SK-N-SH (cell line): ENCODE measurements at regions not wholly inside any gene's neighbourhood (a gene's known extent, or its start where the extent isn't known, plus 50 kb on each side); places are given as distances from the start of the nearest gene placed in this dataset.

ENCODE experiments used
- CTCF ChIA-PET: fragments of 300-600, 350-600 bp; formaldehyde crosslinking; extraction: SDS; loops from one replicate; lab custom pipeline; 2021; lab: Yijun Ruan, JAX
- POLR2A ChIA-PET: fragments of 350-600 bp; sonication (Branson Sonifier 250); formaldehyde crosslinking; extraction: SDS; loops from one replicate; lab custom pipeline; 2020; ENCODE audit warnings: antibody characterized with exemption, inconsistent platforms; lab: Yijun Ruan, JAX
- DNase-seq: peaks from one replicate; pipeline ENCODE4 v3.0.0; 2012
- H2AFZ ChIP-seq: fragments of 200-600 bp; sonication (generic); 2 replicates; pipeline ENCODE4 v1.8.1; 2016; ENCODE audit warnings: antibody characterized with exemption, mild to moderate bottlenecking, low read depth
- H3F3A ChIP-seq: fragments of 200-600 bp; sonication (generic); replicated peaks from 2 replicates; pipeline ENCODE3; 2016; ENCODE audit warnings: antibody characterized with exemption, mild to moderate bottlenecking; ENCODE audit not compliant: insufficient read depth
- H3K27ac ChIP-seq, 2 experiments: fragments of 200-500 bp in 1 of 2; fragments of 200-600 bp in 1 of 2; sonication (Bioruptor generic) in 1 of 2; sonication (generic), shearing (Covaris generic) in 1 of 2; 2 replicates each; pipeline versions ENCODE4 v1.5.1 to v1.6.1; 2014 to 2016; ENCODE audit warnings: low read depth in 2 of 2, inconsistent platforms in 1 of 2, low read length in 1 of 2, mild to moderate bottlenecking in 1 of 2, mixed read lengths in 1 of 2
- H3K27me3 ChIP-seq: fragments of 200-600 bp; sonication (generic), shearing (Covaris generic); 2 replicates; pipeline ENCODE4 v1.6.1; 2016; ENCODE audit warnings: mixed run types; ENCODE audit not compliant: insufficient read depth
- H3K36me3 ChIP-seq, 2 experiments: fragments of 200-500 bp in 1 of 2; fragments of 200-600 bp in 1 of 2; sonication (Bioruptor generic) in 1 of 2; sonication (generic) in 1 of 2; replicated peaks in 1 of 2; 2 replicates each; pipeline versions ENCODE3 to v1.5.1; 2014 to 2016; ENCODE audit warnings: low read length in 1 of 2, mild to moderate bottlenecking in 1 of 2; ENCODE audit not compliant: insufficient read depth in 2 of 2, control insufficient read depth in 1 of 2
- H3K4me1 ChIP-seq, 2 experiments: fragments of 200-500 bp in 1 of 2; fragments of 200-600 bp in 1 of 2; sonication (Bioruptor generic) in 1 of 2; sonication (generic), shearing (Covaris generic) in 1 of 2; 2 replicates each; pipeline versions ENCODE4 v1.5.1 to v1.6.1; 2014 to 2016; ENCODE audit warnings: low read depth in 1 of 2, low read length in 1 of 2, mixed run types in 1 of 2; ENCODE audit not compliant: insufficient read depth in 2 of 2, control insufficient read depth in 1 of 2
- H3K4me2 ChIP-seq: fragments of 200-600 bp; sonication (generic), shearing (Covaris generic); 2 replicates; pipeline ENCODE4 v1.6.1; 2017; ENCODE audit warnings: mixed run types
- H3K4me3 ChIP-seq, 2 experiments: fragments of 200-500 bp in 1 of 2; fragments of 200-600 bp in 1 of 2; sonication (Bioruptor generic) in 1 of 2; sonication (generic), shearing (Covaris generic) in 1 of 2; 2 replicates each; pipeline versions ENCODE4 v1.5.1 to v1.8.1; 2014 to 2016; ENCODE audit warnings: low read depth in 2 of 2, inconsistent platforms in 1 of 2, low read length in 1 of 2, mild to moderate bottlenecking in 1 of 2, mixed read lengths in 1 of 2, moderate library complexity in 1 of 2
- H3K79me2 ChIP-seq: fragments of 200-600 bp; sonication (generic); 2 replicates; pipeline ENCODE4 v1.8.1; 2017; ENCODE audit warnings: mild to moderate bottlenecking; ENCODE audit not compliant: insufficient read depth
- H3K9ac ChIP-seq: fragments of 200-600 bp; sonication (generic); 2 replicates; pipeline ENCODE4 v1.6.1; 2017; ENCODE audit warnings: mixed run types
- H3K9me2 ChIP-seq: fragments of 200-600 bp; sonication (generic); 2 replicates; pipeline ENCODE4 v1.6.1; 2017; ENCODE audit warnings: mixed run types
- H3K9me3 ChIP-seq: fragments of 200-600 bp; sonication (generic); 2 replicates; pipeline ENCODE4 v1.6.1; 2017; ENCODE audit warnings: mixed run types, mild to moderate bottlenecking, moderate library complexity
- H4K20me1 ChIP-seq: fragments of 200-600 bp; sonication (generic); 2 replicates; pipeline ENCODE4 v1.6.1; 2017; ENCODE audit warnings: mild to moderate bottlenecking, mixed run types; ENCODE audit not compliant: insufficient read depth
- CHD2 ChIP-seq: fragments of 150-350 bp; IDR thresholded peaks from 2 replicates; pipeline ENCODE4 v1.6.1; 2018; ENCODE audit warnings: low read length; ENCODE audit not compliant: partially characterized antibody
- CTCF ChIP-seq: fragments of 200-600 bp; sonication (generic); IDR thresholded peaks from 2 replicates; pipeline ENCODE4 v1.6.1; 2017; ENCODE audit warnings: antibody characterized with exemption, mild to moderate bottlenecking, moderate library complexity
- ELF1 ChIP-seq: IDR thresholded peaks from 2 replicates; pipeline ENCODE4 v1.4.0; 2012
- EZH2phosphoT487 ChIP-seq: fragments of 200-600 bp; sonication (generic); IDR thresholded peaks from 2 replicates; pipeline ENCODE4 v1.6.1; 2017; ENCODE audit warnings: low read depth, mixed run types, mild to moderate bottlenecking, antibody characterized with exemption, moderate library complexity, borderline replicate concordance
- FOSL2 ChIP-seq: IDR thresholded peaks from 2 replicates; pipeline ENCODE4 v1.4.0; 2012; ENCODE audit warnings: low read depth, mild to moderate bottlenecking, moderate library complexity, borderline replicate concordance
- JUND ChIP-seq: IDR thresholded peaks from 2 replicates; pipeline ENCODE4 v1.4.0; 2012
- NFIC ChIP-seq: IDR thresholded peaks from 2 replicates; pipeline ENCODE4 v1.4.0; 2012; ENCODE audit warnings: borderline replicate concordance
- NRF1 ChIP-seq: IDR thresholded peaks from 2 replicates; pipeline ENCODE4 v1.6.1; 2012; ENCODE audit warnings: low read depth, mild to moderate bottlenecking, low read length
- POLR2AphosphoS5 ChIP-seq: IDR thresholded peaks from 2 replicates; pipeline ENCODE4 v1.6.1; 2012; ENCODE audit warnings: low read depth, low read length
- RFX5 ChIP-seq: IDR thresholded peaks from 2 replicates; pipeline ENCODE4 v1.6.1; 2012; ENCODE audit warnings: mild to moderate bottlenecking, improper control_type of control experiment, low read length
- RXRA ChIP-seq: IDR thresholded peaks from 2 replicates; pipeline ENCODE4 v1.4.0; 2012; ENCODE audit warnings: low read depth, mild to moderate bottlenecking, borderline replicate concordance
- SIN3A ChIP-seq: IDR thresholded peaks from 2 replicates; pipeline ENCODE4 v1.6.1; 2012; ENCODE audit warnings: low read depth, mild to moderate bottlenecking, low read length, moderate library complexity, borderline replicate concordance
- TCF12 ChIP-seq: IDR thresholded peaks from 2 replicates; pipeline ENCODE4 v1.4.0; 2012
- TEAD4 ChIP-seq: IDR thresholded peaks from 2 replicates; pipeline ENCODE4 v1.4.0; 2012; ENCODE audit warnings: mild to moderate bottlenecking, borderline replicate concordance; ENCODE audit not compliant: insufficient read depth
- USF1 ChIP-seq: IDR thresholded peaks from 2 replicates; pipeline ENCODE4 v1.4.0; 2012; ENCODE audit warnings: low read depth, borderline replicate concordance
- ZBTB33 ChIP-seq: IDR thresholded peaks from 2 replicates; pipeline ENCODE4 v1.4.0; 2012; ENCODE audit warnings: low read depth, borderline replicate concordance
- WGBS: methylation state at CpG from one replicate; pipeline ENCODE4 v1.1.6; 2017; ENCODE audit warnings: low lambda C conversion rate; 5-methylcytosine and 5-hydroxymethylcytosine counted together
- TF ChIP-seq, protein P1 (sequence below): IDR thresholded peaks from 2 replicates; pipeline ENCODE4 v1.6.1; 2012; ENCODE audit warnings: mild to moderate bottlenecking, low read depth, low read length, moderate library complexity

DNA sequence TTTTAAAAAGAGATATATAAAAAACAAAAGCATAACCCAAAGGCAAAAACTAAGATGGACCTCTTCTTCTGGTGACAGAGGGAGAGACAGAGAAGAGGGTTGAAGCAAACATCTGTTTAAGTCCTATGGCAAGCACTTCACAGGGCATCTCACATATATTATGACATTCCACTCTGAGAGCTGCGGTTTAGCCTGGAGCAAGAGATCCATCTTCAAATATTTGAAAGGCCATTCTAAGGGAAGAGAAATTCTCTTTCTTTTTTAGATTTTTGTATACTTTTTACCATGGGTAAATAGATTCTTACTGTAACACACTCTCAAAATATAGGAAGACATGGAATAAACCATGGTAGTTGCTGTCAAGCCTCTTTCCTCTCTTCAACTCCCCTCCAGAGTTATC lies 204.1 kb downstream of the GXYLT1 start:
- POLR2A ChIA-PET: no interaction called here
- WGBS: 76% methylated on average over 1 of the region's 1 CpG

More for the DNA sequence above, 204.1 kb downstream of the GXYLT1 start:
- Histone ChIP-seq H3K79me2 (no peaks in the 10 kb centered on the region), H3K27ac (no peak overlapping the region), H3K4me3 (no peak overlapping the region), H3K4me1 (no peaks in the 10 kb centered on the region; a peak in 1 of 4 replicates), H3K36me3 (no peaks in the 10 kb centered on the region), H2AFZ (no peak overlapping the region), H4K20me1 (no peaks in the 10 kb centered on the region), H3K4me2 (no peak overlapping the region), H3K27me3 (no peaks in the 10 kb centered on the region), H3K9me3 (no peaks in the 10 kb centered on the region), H3K9me2 (no peaks in the 10 kb centered on the region), H3F3A (no peaks in the 10 kb centered on the region), H3K9ac (no peak overlapping the region)
- TF ChIP-seq TEAD4: no peak
- TF ChIP-seq TCF12: no peak
- TF ChIP-seq USF1: no peak
- TF ChIP-seq SIN3A: no peak
- no peak for TF ChIP-seq CTCF
- TF ChIP-seq EZH2phosphoT487: no peak
- TF ChIP-seq NFIC: no peak
- TF ChIP-seq ELF1: no peak
- no peak for TF ChIP-seq RFX5
- no peak for TF ChIP-seq NRF1
- TF ChIP-seq CHD2: no peak
- no peak for TF ChIP-seq FOSL2
- no peak for TF ChIP-seq ZBTB33
- TF ChIP-seq JUND: no peak
- no peak for TF ChIP-seq POLR2AphosphoS5
- no peak for TF ChIP-seq RXRA
- TF ChIP-seq, protein P1, sequence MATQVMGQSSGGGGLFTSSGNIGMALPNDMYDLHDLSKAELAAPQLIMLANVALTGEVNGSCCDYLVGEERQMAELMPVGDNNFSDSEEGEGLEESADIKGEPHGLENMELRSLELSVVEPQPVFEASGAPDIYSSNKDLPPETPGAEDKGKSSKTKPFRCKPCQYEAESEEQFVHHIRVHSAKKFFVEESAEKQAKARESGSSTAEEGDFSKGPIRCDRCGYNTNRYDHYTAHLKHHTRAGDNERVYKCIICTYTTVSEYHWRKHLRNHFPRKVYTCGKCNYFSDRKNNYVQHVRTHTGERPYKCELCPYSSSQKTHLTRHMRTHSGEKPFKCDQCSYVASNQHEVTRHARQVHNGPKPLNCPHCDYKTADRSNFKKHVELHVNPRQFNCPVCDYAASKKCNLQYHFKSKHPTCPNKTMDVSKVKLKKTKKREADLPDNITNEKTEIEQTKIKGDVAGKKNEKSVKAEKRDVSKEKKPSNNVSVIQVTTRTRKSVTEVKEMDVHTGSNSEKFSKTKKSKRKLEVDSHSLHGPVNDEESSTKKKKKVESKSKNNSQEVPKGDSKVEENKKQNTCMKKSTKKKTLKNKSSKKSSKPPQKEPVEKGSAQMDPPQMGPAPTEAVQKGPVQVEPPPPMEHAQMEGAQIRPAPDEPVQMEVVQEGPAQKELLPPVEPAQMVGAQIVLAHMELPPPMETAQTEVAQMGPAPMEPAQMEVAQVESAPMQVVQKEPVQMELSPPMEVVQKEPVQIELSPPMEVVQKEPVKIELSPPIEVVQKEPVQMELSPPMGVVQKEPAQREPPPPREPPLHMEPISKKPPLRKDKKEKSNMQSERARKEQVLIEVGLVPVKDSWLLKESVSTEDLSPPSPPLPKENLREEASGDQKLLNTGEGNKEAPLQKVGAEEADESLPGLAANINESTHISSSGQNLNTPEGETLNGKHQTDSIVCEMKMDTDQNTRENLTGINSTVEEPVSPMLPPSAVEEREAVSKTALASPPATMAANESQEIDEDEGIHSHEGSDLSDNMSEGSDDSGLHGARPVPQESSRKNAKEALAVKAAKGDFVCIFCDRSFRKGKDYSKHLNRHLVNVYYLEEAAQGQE: no peak
- CTCF ChIA-PET: no interaction called here
- DNase-seq: no peak
